GM12878 (cell line): ENCODE measurements at regions not wholly inside any gene's neighbourhood (a gene's known extent, or its start where the extent isn't known, plus 50 kb on each side); places are given as distances from the start of the nearest gene placed in this dataset.

Experiments used
- ATAC-seq: fragments of 200-7000 bp; cut with Tn5 transposase; 3 replicates; pipeline ENCODE4 v1.9.1; 2020; ENCODE audit warnings: mild to moderate bottlenecking, moderate library complexity
- BruUV-seq: library from RNA; stranded (reverse); fragments of 400-500 nt; replicated peaks from 2 replicates; lab custom pipeline; 2021; lab: Mats Ljungman, UMichigan
- CTCF ChIA-PET: fragments of 300-600 bp; sonication (Branson Sonifier 250); formaldehyde crosslinking; extraction: SDS; loops from one replicate; lab custom pipeline; 2021; ENCODE audit warnings: inconsistent platforms; lab: Yijun Ruan, JAX
- POLR2A ChIA-PET: fragments of 350-600 bp; formaldehyde crosslinking; extraction: SDS; loops from one replicate; lab custom pipeline; 2021; ENCODE audit warnings: inconsistent platforms; lab: Charles Lee
- RAD21 ChIA-PET: fragments of 300-600 bp; sonication (Branson Sonifier 250); formaldehyde crosslinking; loops from one replicate; lab custom pipeline; 2023; ENCODE audit warnings: antibody characterized with exemption; ENCODE audit not compliant: unreplicated experiment; lab: Charles Lee
- SMC1A ChIA-PET: fragments of 300-600 bp; sonication (Branson Sonifier 250); formaldehyde crosslinking; loops from one replicate; lab custom pipeline; 2023; ENCODE audit not compliant: unreplicated experiment, uncharacterized antibody; lab: Charles Lee
- DNase-seq: peaks from one replicate; pipeline ENCODE4 v3.0.0-alpha.2; 2011; ENCODE audit warnings: low read depth, low spot score
- FAIRE-seq: peaks from 3 replicates; lab custom pipeline; 2011; peaks lifted over from hg19 to GRCh38; lab: Jason Lieb, UNC
- H2AFZ ChIP-seq: 2 replicates; pipeline ENCODE4 v1.6.0; 2011; ENCODE audit warnings: low read depth, low read length, control low read depth; ENCODE audit not compliant: control insufficient read depth
- H3K27ac ChIP-seq: 2 replicates; pipeline ENCODE4 v1.5.1; 2011; ENCODE audit warnings: control low read depth; ENCODE audit not compliant: control insufficient read depth, insufficient read depth
- H3K27me3 ChIP-seq, 2 experiments: replicated peaks in 1 of 2; 2 replicates each; pipeline versions ENCODE4 v1.6.0 to v1.6.1; 2011; ENCODE audit warnings: low read length in 1 of 2; ENCODE audit not compliant: control insufficient read depth in 2 of 2, insufficient read depth in 2 of 2
- H3K36me3 ChIP-seq, 2 experiments: 2 replicates each; pipeline ENCODE4 v1.5.1; 2011; ENCODE audit warnings: low read length in 1 of 2; ENCODE audit not compliant: control insufficient read depth in 2 of 2, insufficient read depth in 2 of 2
- H3K4me1 ChIP-seq: 2 replicates; pipeline ENCODE4 v1.6.1; 2011; ENCODE audit warnings: mild to moderate bottlenecking, low read length, moderate library complexity, mixed read lengths; ENCODE audit not compliant: control insufficient read depth, insufficient read depth
- H3K4me2 ChIP-seq: 2 replicates; pipeline ENCODE4 v1.6.0; 2011; ENCODE audit warnings: control low read depth; ENCODE audit not compliant: control insufficient read depth, insufficient read depth
- H3K4me3 ChIP-seq: fragments of 200-600 bp; sonication (generic); 2 replicates; pipeline ENCODE4 v1.5.1; 2016
- H3K79me2 ChIP-seq: 2 replicates; pipeline ENCODE4 v1.6.0; 2011; ENCODE audit warnings: low read length; ENCODE audit not compliant: control insufficient read depth, insufficient read depth
- H3K9ac ChIP-seq: 2 replicates; pipeline ENCODE4 v1.8.0; 2011; ENCODE audit warnings: low read length, control low read depth, mixed read lengths; ENCODE audit not compliant: control insufficient read depth, insufficient read depth
- H3K9me3 ChIP-seq: replicated peaks from 3 replicates; pipeline ENCODE4 v1.5.1; 2011; ENCODE audit warnings: mild to moderate bottlenecking, low read length; ENCODE audit not compliant: control insufficient read depth, insufficient read depth
- H4K20me1 ChIP-seq: 2 replicates; pipeline ENCODE4 v1.6.0; 2011; ENCODE audit not compliant: control insufficient read depth, insufficient read depth
- BRCA1 ChIP-seq: IDR thresholded peaks from 2 replicates; pipeline ENCODE4 v1.6.1; 2011; ENCODE audit warnings: low read depth, low read length, improper control_type of control experiment
- E2F4 ChIP-seq: IDR thresholded peaks from 2 replicates; pipeline ENCODE4 v1.6.1; 2012; ENCODE audit warnings: low read depth, low read length, improper control_type of control experiment
- E2F8 ChIP-seq: fragments of 450-650 bp; IDR thresholded peaks from 2 replicates; pipeline ENCODE4 v1.6.1; 2018; ENCODE audit warnings: mild to moderate bottlenecking, low read depth, moderate library complexity; ENCODE audit not compliant: partially characterized antibody
- JUNB ChIP-seq: IDR thresholded peaks from 2 replicates; pipeline ENCODE4 v1.6.1; 2016; ENCODE audit warnings: antibody characterized with exemption, mild to moderate bottlenecking
- MEF2B ChIP-seq: fragments of 450-650 bp; IDR thresholded peaks from 2 replicates; pipeline ENCODE4 v1.6.1; 2018; ENCODE audit warnings: mild to moderate bottlenecking, moderate library complexity; ENCODE audit not compliant: partially characterized antibody, poor library complexity, severe bottlenecking
- POLR2AphosphoS2 ChIP-seq: IDR thresholded peaks from 2 replicates; pipeline ENCODE4 v1.6.1; 2011; ENCODE audit warnings: low read depth, mild to moderate bottlenecking, low read length, improper control_type of control experiment, moderate library complexity
- RAD21 ChIP-seq: IDR thresholded peaks from 2 replicates; pipeline ENCODE4 v1.6.1; 2011; ENCODE audit warnings: mild to moderate bottlenecking, low read depth, low read length, moderate library complexity; ENCODE audit not compliant: insufficient read depth
- SIN3A ChIP-seq: IDR thresholded peaks from 2 replicates; pipeline ENCODE4 v1.6.1; 2012; ENCODE audit warnings: low read depth, low read length, improper control_type of control experiment
- SKIL ChIP-seq: fragments of 450-650 bp; IDR thresholded peaks from 2 replicates; pipeline ENCODE4 v1.6.1; 2017; ENCODE audit warnings: mild to moderate bottlenecking, low read depth, inconsistent platforms; ENCODE audit not compliant: poor library complexity, severe bottlenecking
- SPI1 ChIP-seq: IDR thresholded peaks from 2 replicates; pipeline ENCODE4 v1.6.1; 2011; ENCODE audit warnings: low read depth, mild to moderate bottlenecking, low read length, moderate library complexity, borderline replicate concordance; ENCODE audit not compliant: insufficient read depth
- WGBS: methylation state at CpG from one replicate; pipeline ENCODE4 v1.1.6; 2016; ENCODE audit warnings: low lambda C conversion rate; ENCODE audit not compliant: insufficient replicate concordance, insufficient coverage; ENCODE audit errors: missing lambda C conversion rate; 5-methylcytosine and 5-hydroxymethylcytosine counted together
- in situ Hi-C: fragments of 300-500 bp; cut with MboI; formaldehyde crosslinking; loops from 9 replicates; pipeline ENCODE4 v1.14.3; 2018; ENCODE audit warnings: mixed read lengths
- intact Hi-C: fragments of 100-400 bp; cut with micrococcal nuclease; formaldehyde crosslinking; loops from one replicate; pipeline ENCODE4 v1.14.2; 2022; ENCODE audit not compliant: unreplicated experiment

DNA sequence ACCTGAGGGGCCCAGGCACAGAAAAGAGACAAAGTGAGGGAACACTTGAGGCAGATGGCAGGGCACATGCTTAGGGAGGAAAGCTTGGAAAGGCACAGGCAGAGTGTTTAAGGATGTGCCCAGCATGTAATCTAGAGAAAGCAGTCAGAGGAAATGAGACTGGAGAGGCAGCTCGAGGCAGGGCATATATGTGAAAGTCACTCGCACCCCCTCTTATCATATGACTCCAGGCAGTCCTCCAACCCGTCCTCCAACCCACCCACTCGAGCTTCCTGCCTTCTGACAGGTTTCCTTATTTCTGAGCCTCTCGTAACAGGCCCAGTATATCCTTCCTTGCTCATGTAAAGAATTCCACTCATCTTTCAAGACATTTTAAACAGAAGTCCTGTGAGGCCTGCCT lies 294.0 kb downstream of the SOX2 start:
- in situ Hi-C loops: no loop called here
- Histone ChIP-seq H3K36me3 (no peaks in the 10 kb centered on the region), H3K4me2 (no peak overlapping the region)
- ATAC-seq: no peak
- CTCF ChIA-PET: no interaction called here
- TF ChIP-seq MEF2B (no peak), POLR2AphosphoS2 (no peak), BRCA1 (no peak)
- TF ChIP-seq, all 136 proteins: peak for 0
- POLR2A ChIA-PET: no interaction called here
- BruUV-seq: no TSS peak
- Histone ChIP-seq H3K9ac (no peak overlapping the region), H3K4me3 (no peak overlapping the region), H3K79me2 (no peaks in the 10 kb centered on the region), H3K9me3 (no peaks in the 10 kb centered on the region), H3K4me1 (no peaks in the 10 kb centered on the region), H2AFZ (no peak overlapping the region), H3K27ac (no peak overlapping the region), H3K27me3 (no peaks in the 10 kb centered on the region; a peak in 1 of 4 replicates), H4K20me1 (no peaks in the 10 kb centered on the region)
- intact Hi-C loops: no loop called here
- RAD21 ChIA-PET: no interaction called here
- FAIRE-seq (no peak), DNase-seq (no peak)
- WGBS: 2% methylated on average over 5 of the region's 5 CpGs
- SMC1A ChIA-PET: no interaction called here

- Histone ChIP-seq H2AFZ (no peak overlapping the region), H3K4me2 (no peak overlapping the region), H3K79me2 (no peaks in the 10 kb centered on the region), H3K36me3 (no peaks in the 10 kb centered on the region), H3K27me3 (no peaks in the 10 kb centered on the region; a peak in 1 of 4 replicates), H3K9me3 (no peaks in the 10 kb centered on the region), H3K9ac (no peak overlapping the region), H4K20me1 (no peaks in the 10 kb centered on the region), H3K4me3 (no peak overlapping the region), H3K4me1 (no peaks in the 10 kb centered on the region), H3K27ac (no peak overlapping the region)
- WGBS: 61% methylated on average over 4 of the region's 4 CpGs
- ChIA-PET RAD21 (no interaction called here), SMC1A (no interaction called here), POLR2A (no interaction called here), CTCF (no interaction called here)
- ATAC-seq (no peak), DNase-seq (no peak), FAIRE-seq (no peak)
- intact Hi-C loops: no loop called here
- BruUV-seq: no TSS peak
- in situ Hi-C loops: no loop called here
- no peak for TF ChIP-seq E2F4
- TF ChIP-seq E2F8: no peak
- TF ChIP-seq SPI1: no peak
- TF ChIP-seq SIN3A: no peak
- TF ChIP-seq RAD21: no peak
- TF ChIP-seq SKIL: no peak
- TF ChIP-seq JUNB: no peak
Measured at GRCh38 chr3:182006431-182006830, 294.7 kb downstream of the SOX2 start.
